ENCODE measurements at regions not wholly inside any gene's neighbourhood (a gene's known extent, or its start where the extent isn't known, plus 50 kb on each side); places are given as distances from the start of the nearest gene placed in this dataset.
"Not testable (repeated sequence)": the region's sequence is repeated elsewhere in the genome, so short reads cannot be mapped to it uniquely, and the experiment has no call there.

- no peak overlapping the region for H3K4me3 ChIP-seq (ENCODE audit: low read depth, low read length)
- H3K9ac ChIP-seq (ENCODE audit: low read depth, low read length), result no peak overlapping the region
- H3K4me1 ChIP-seq (ENCODE audit: control insufficient read depth, insufficient read depth, low read length), result no peaks in the 10 kb centered on the region
- H3K27ac ChIP-seq (ENCODE audit: low read depth, low read length), result no peak overlapping the region
- no peaks in the 10 kb centered on the region for H3K36me3 ChIP-seq (ENCODE audit: control insufficient read depth, insufficient read depth, low read length)
- H3K9me3 ChIP-seq (ENCODE audit: control insufficient read depth, insufficient read depth, low read length), result no peaks in the 10 kb centered on the region
- no peaks in the 10 kb centered on the region for H3K27me3 ChIP-seq (ENCODE audit: control insufficient read depth, insufficient read depth, low read length)
Measured at GRCh38 chr6:67916399-67916798, 718.7 kb upstream of the ADGRB3 start.

GRCh38 chr6:67914419-67914818 lies 720.7 kb upstream of the ADGRB3 start:
- no peaks in the 10 kb centered on the region for H3K36me3 ChIP-seq (ENCODE audit: control insufficient read depth, insufficient read depth, low read length)
- H3K27me3 ChIP-seq (ENCODE audit: control insufficient read depth, insufficient read depth, low read length), result no peaks in the 10 kb centered on the region
- no peak overlapping the region for H3K9ac ChIP-seq (ENCODE audit: low read depth, low read length)
- H3K27ac ChIP-seq (ENCODE audit: low read depth, low read length), result no peak overlapping the region
- H3K9me3 ChIP-seq (ENCODE audit: control insufficient read depth, insufficient read depth, low read length), result no peaks in the 10 kb centered on the region
- no peaks in the 10 kb centered on the region for H3K4me1 ChIP-seq (ENCODE audit: control insufficient read depth, insufficient read depth, low read length)
- H3K4me3 ChIP-seq (ENCODE audit: low read depth, low read length), result no peak overlapping the region

- no peak overlapping the region for H3K27ac ChIP-seq (ENCODE audit: low read depth, low read length)
- no peaks in the 10 kb centered on the region for H3K4me1 ChIP-seq (ENCODE audit: control insufficient read depth, insufficient read depth, low read length)
- H3K36me3 ChIP-seq (ENCODE audit: control insufficient read depth, insufficient read depth, low read length), result no peaks in the 10 kb centered on the region
- no peak overlapping the region for H3K4me3 ChIP-seq (ENCODE audit: low read depth, low read length)
- H3K9ac ChIP-seq (ENCODE audit: low read depth, low read length), result no peak overlapping the region
- H3K9me3 ChIP-seq (ENCODE audit: control insufficient read depth, insufficient read depth, low read length), result no peaks in the 10 kb centered on the region
- no peaks in the 10 kb centered on the region for H3K27me3 ChIP-seq (ENCODE audit: control insufficient read depth, insufficient read depth, low read length)
Measured at GRCh38 chr6:67909354-67909753, 725.7 kb upstream of the ADGRB3 start.

GRCh38 chr6:67908379-67908778 lies 726.7 kb upstream of the ADGRB3 start:
- Histone ChIP-seq H3K27me3 (ENCODE audit: control insufficient read depth, insufficient read depth, low read length) (no peaks in the 10 kb centered on the region), H3K9ac (ENCODE audit: low read depth, low read length) (no peak overlapping the region), H3K27ac (ENCODE audit: low read depth, low read length) (no peak overlapping the region), H3K36me3 (ENCODE audit: control insufficient read depth, insufficient read depth, low read length) (no peaks in the 10 kb centered on the region), H3K4me1 (ENCODE audit: control insufficient read depth, insufficient read depth, low read length) (no peaks in the 10 kb centered on the region), H3K4me3 (ENCODE audit: low read depth, low read length) (no peak overlapping the region), H3K9me3 (ENCODE audit: control insufficient read depth, insufficient read depth, low read length) (no peaks in the 10 kb centered on the region)

- H3K27me3 ChIP-seq (ENCODE audit: control insufficient read depth, insufficient read depth, low read length); H3K36me3 ChIP-seq (ENCODE audit: control insufficient read depth, insufficient read depth, low read length); H3K27ac ChIP-seq (ENCODE audit: low read depth, low read length); H3K4me3 ChIP-seq (ENCODE audit: low read depth, low read length); H3K4me1 ChIP-seq (ENCODE audit: control insufficient read depth, insufficient read depth, low read length); H3K9me3 ChIP-seq (ENCODE audit: control insufficient read depth, insufficient read depth, low read length); H3K9ac ChIP-seq (ENCODE audit: low read depth, low read length): not testable (repeated sequence)
Measured at GRCh38 chr6:67904735-67905134, 730.3 kb upstream of the ADGRB3 start.

GRCh38 chr6:67898875-67899274 lies 736.2 kb upstream of the ADGRB3 start:
- Histone ChIP-seq H3K27ac (ENCODE audit: low read depth, low read length) (no peak overlapping the region), H3K4me1 (ENCODE audit: control insufficient read depth, insufficient read depth, low read length) (no peaks in the 10 kb centered on the region), H3K36me3 (ENCODE audit: control insufficient read depth, insufficient read depth, low read length) (no peaks in the 10 kb centered on the region), H3K9ac (ENCODE audit: low read depth, low read length) (no peak overlapping the region), H3K9me3 (ENCODE audit: control insufficient read depth, insufficient read depth, low read length) (peaks cover 6% of the 10 kb centered on the region), H3K27me3 (ENCODE audit: control insufficient read depth, insufficient read depth, low read length) (no peaks in the 10 kb centered on the region), H3K4me3 (ENCODE audit: low read depth, low read length) (no peak overlapping the region)

- Histone ChIP-seq H3K9me3 (ENCODE audit: control insufficient read depth, insufficient read depth, low read length) (peaks cover 6% of the 10 kb centered on the region), H3K4me1 (ENCODE audit: control insufficient read depth, insufficient read depth, low read length) (no peaks in the 10 kb centered on the region), H3K4me3 (ENCODE audit: low read depth, low read length) (no peak overlapping the region), H3K27me3 (ENCODE audit: control insufficient read depth, insufficient read depth, low read length) (no peaks in the 10 kb centered on the region), H3K36me3 (ENCODE audit: control insufficient read depth, insufficient read depth, low read length) (no peaks in the 10 kb centered on the region), H3K27ac (ENCODE audit: low read depth, low read length) (no peak overlapping the region), H3K9ac (ENCODE audit: low read depth, low read length) (no peak overlapping the region)
Measured at GRCh38 chr6:67897998-67898607, 737.0 kb upstream of the ADGRB3 start.

GRCh38 chr6:67896476-67896875 lies 738.6 kb upstream of the ADGRB3 start:
- no peak overlapping the region for H3K9ac ChIP-seq (ENCODE audit: low read depth, low read length)
- no peaks in the 10 kb centered on the region for H3K4me1 ChIP-seq (ENCODE audit: control insufficient read depth, insufficient read depth, low read length)
- no peaks in the 10 kb centered on the region for H3K36me3 ChIP-seq (ENCODE audit: control insufficient read depth, insufficient read depth, low read length)
- H3K9me3 ChIP-seq (ENCODE audit: control insufficient read depth, insufficient read depth, low read length), result peaks cover 6% of the 10 kb centered on the region
- H3K27ac ChIP-seq (ENCODE audit: low read depth, low read length), result no peak overlapping the region
- H3K4me3 ChIP-seq (ENCODE audit: low read depth, low read length), result no peak overlapping the region
- no peaks in the 10 kb centered on the region for H3K27me3 ChIP-seq (ENCODE audit: control insufficient read depth, insufficient read depth, low read length)

- Histone ChIP-seq H3K36me3 (ENCODE audit: control insufficient read depth, insufficient read depth, low read length) (no peaks in the 10 kb centered on the region), H3K4me1 (ENCODE audit: control insufficient read depth, insufficient read depth, low read length) (peaks cover 9% of the 10 kb centered on the region), H3K27me3 (ENCODE audit: control insufficient read depth, insufficient read depth, low read length) (no peaks in the 10 kb centered on the region), H3K9ac (ENCODE audit: low read depth, low read length) (no peak overlapping the region), H3K4me3 (ENCODE audit: low read depth, low read length) (no peak overlapping the region), H3K27ac (ENCODE audit: low read depth, low read length) (no peak overlapping the region), H3K9me3 (ENCODE audit: control insufficient read depth, insufficient read depth, low read length) (0 out of 2 replicates have a peak, but pooled peaks cover 3% of the 10 kb centered on the region)
Measured at GRCh38 chr6:67889682-67889995, 745.4 kb upstream of the ADGRB3 start.

GRCh38 chr6:67888886-67889681 lies 746.0 kb upstream of the ADGRB3 start:
- Histone ChIP-seq H3K9ac (ENCODE audit: low read depth, low read length) (no peak overlapping the region), H3K4me3 (ENCODE audit: low read depth, low read length) (no peak overlapping the region), H3K36me3 (ENCODE audit: control insufficient read depth, insufficient read depth, low read length) (no peaks in the 10 kb centered on the region), H3K27me3 (ENCODE audit: control insufficient read depth, insufficient read depth, low read length) (no peaks in the 10 kb centered on the region), H3K4me1 (ENCODE audit: control insufficient read depth, insufficient read depth, low read length) (peaks cover 9% of the 10 kb centered on the region), H3K9me3 (ENCODE audit: control insufficient read depth, insufficient read depth, low read length) (0 out of 2 replicates have a peak, but pooled peaks cover 3% of the 10 kb centered on the region), H3K27ac (ENCODE audit: low read depth, low read length) (no peak overlapping the region)

- Histone ChIP-seq H3K27me3 (ENCODE audit: control insufficient read depth, insufficient read depth, low read length) (no peaks in the 10 kb centered on the region), H3K9me3 (ENCODE audit: control insufficient read depth, insufficient read depth, low read length) (0 out of 2 replicates have a peak, but pooled peaks cover 3% of the 10 kb centered on the region), H3K27ac (ENCODE audit: low read depth, low read length) (no peak overlapping the region), H3K4me1 (ENCODE audit: control insufficient read depth, insufficient read depth, low read length) (peaks cover 9% of the 10 kb centered on the region), H3K36me3 (ENCODE audit: control insufficient read depth, insufficient read depth, low read length) (no peaks in the 10 kb centered on the region), H3K9ac (ENCODE audit: low read depth, low read length) (no peak overlapping the region), H3K4me3 (ENCODE audit: low read depth, low read length) (no peak overlapping the region)
Measured at GRCh38 chr6:67888546-67888885, 746.6 kb upstream of the ADGRB3 start.
